Heart left ventricle (tissue), 16 donors: ENCODE measurements at regions not wholly inside any gene's neighbourhood (a gene's known extent, or its start where the extent isn't known, plus 50 kb on each side); places are given as distances from the start of the nearest gene placed in this dataset.
"Not testable (repeated sequence)": the region's sequence is repeated elsewhere in the genome, so short reads cannot be mapped to it uniquely, and the experiment has no call there.

Source experiments
- ATAC-seq, 4 donors: fragments of 200-7000 bp; cut with Tn5 transposase; one replicate each; pipeline ENCODE4 v1.9.1; 2020 to 2022; ENCODE audit warnings: moderate library complexity in 4 of 4, mild to moderate bottlenecking in 3 of 4, moderate number of reproducible peaks in 1 of 4
- DNase-seq, 5 donors: peaks; one replicate each; pipeline ENCODE4 v3.0.0-alpha.2; 2020
- H3K27ac ChIP-seq, 12 donors: fragments of 200-600 bp; sonication (generic) in 4 of 12; one replicate each; pipeline versions ENCODE4 v1.5.0 to v1.8.0; 2016 to 2022; ENCODE audit warnings: mild to moderate bottlenecking in 2 of 12
- H3K27me3 ChIP-seq, 9 donors: fragments of 200-600 bp; sonication (generic) in 2 of 9; one replicate each; pipeline versions ENCODE4 v1.5.1 to v1.8.0; 2016 to 2022; ENCODE audit warnings: mild to moderate bottlenecking in 3 of 9
- H3K36me3 ChIP-seq, 9 donors: fragments of 200-600 bp; sonication (generic) in 2 of 9; one replicate each; pipeline versions ENCODE4 v1.5.0 to v1.8.0; 2018 to 2022; ENCODE audit warnings: mild to moderate bottlenecking in 2 of 9
- H3K4me1 ChIP-seq, 12 donors: fragments of 200-600 bp; sonication (generic) in 4 of 12; one replicate each; pipeline versions ENCODE4 v1.5.0 to v1.8.0; 2016 to 2022; ENCODE audit warnings: mild to moderate bottlenecking in 3 of 12
- H3K4me3 ChIP-seq, 12 donors: fragments of 200-600 bp; sonication (generic) in 4 of 12; one replicate each; pipeline versions ENCODE4 v1.5.0 to v1.8.0; 2017 to 2022; ENCODE audit warnings: mild to moderate bottlenecking in 9 of 12, moderate library complexity in 4 of 12
- H3K9me3 ChIP-seq, 12 donors: fragments of 200-600 bp; sonication (generic) in 4 of 12; one replicate each; pipeline versions ENCODE4 v1.5.0 to v1.8.0; 2016 to 2022; ENCODE audit warnings: mild to moderate bottlenecking in 1 of 12
- POLR2A ChIP-seq, 2 donors: fragments of 450-650 bp; IDR thresholded peaks; one replicate each; pipeline ENCODE4 v1.6.1; 2017; ENCODE audit warnings: antibody characterized with exemption in 2 of 2, mild to moderate bottlenecking in 2 of 2, moderate library complexity in 2 of 2
- WGBS, 4 donors: extraction: QIAGEN DNeasy Blood & Tissue Kit in 2 of 4; methylation state at CpG; one replicate each; pipeline versions ENCODE4 v1.1.5 to v1.1.7; 2013 to 2018; 5-methylcytosine and 5-hydroxymethylcytosine counted together
- intact Hi-C, 10 donors: fragments of 100-400 bp; cut with DNase I; formaldehyde crosslinking; loops; one replicate each; pipeline versions ENCODE4 v1.11.1 to v1.14.2; 2022
- TF ChIP-seq, protein P1 (sequence below), 12 donors: fragments of 200-600 bp; sonication (generic) in 4 of 12; IDR thresholded peaks; one replicate each; pipeline versions ENCODE4 v1.5.0 to v1.8.0; 2018 to 2022; ENCODE audit warnings: antibody characterized with exemption in 12 of 12, mild to moderate bottlenecking in 5 of 12
- donor health status: ischemic (EF 13 %, LVEDD 7.1; RV severe dilation, severe dysfunction).
- donor health status: healthy with polysubstance abuse.
- donor health status: DM: no; HTN: yes; CAD: no.
- donor health status: DM: no; HTN: no; CAD: no.
- donor health status: ischemic (EF 25% LVEDD 6.9; RV normal size, moderate dysfunction).
- donor health status: ischemic (EF 25% LVEDD 5.7; RV mildly dilated, moderate dysfunction).
- donor health status: healthy.
- donor health status: DM: yes; HTN: yes; CAD: no.
- donor health status: ischemic (EF 35%, LVEDD 5.7; RV mildly dilated, moderate dysfunction).
- donor health status: nonischemic (EF 11% LVEDD 7.7; RV severe dilation, severe dysfunction).
- donor health status: DM: yes; HTN: yes; CAD: no.
- donor health status: PGD.
- donor health status: ischemic (EF 29% LVEDD 5.4; RV normal size, mild dysfunction).
- donor health status: nonischemic (EF 23%, LVEDD 6.1; RV moderate dilation, normal function).

DNA sequence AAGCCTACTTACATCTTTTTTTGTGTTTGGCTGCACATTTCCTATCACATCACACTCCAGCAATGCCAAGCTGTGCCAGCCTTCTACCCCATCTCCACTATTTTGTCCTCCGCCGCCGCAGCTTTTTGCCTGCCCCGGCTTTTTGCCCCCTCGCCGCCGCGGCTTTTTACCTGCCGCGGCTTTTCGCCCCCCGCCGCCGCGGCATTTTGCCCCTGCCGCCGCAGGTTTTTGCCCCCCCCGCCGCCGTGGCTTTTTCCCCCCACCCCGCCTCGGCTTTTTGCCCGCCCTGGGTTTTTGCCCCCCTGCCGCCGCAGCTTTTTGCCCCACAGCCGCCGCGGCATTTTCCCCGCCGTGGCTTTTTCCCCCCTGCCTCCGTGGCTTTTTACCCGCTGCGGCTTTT is 506.0 kb downstream of the ZNF37A start:
- Histone ChIP-seq H3K27ac (no peak overlapping the region), H3K36me3 (no peaks in the 10 kb centered on the region), H3K27me3 (peaks cover 0 to 5% (median 0%) of the 10 kb centered on the region in 9 donors), H3K9me3 (no peaks in the 10 kb centered on the region), H3K4me1 (no peaks in the 10 kb centered on the region), H3K4me3 (no peak overlapping the region)
- no peak for TF ChIP-seq POLR2A (IDR thresholded peaks at IDR 0.05)
- TF ChIP-seq, protein P1, sequence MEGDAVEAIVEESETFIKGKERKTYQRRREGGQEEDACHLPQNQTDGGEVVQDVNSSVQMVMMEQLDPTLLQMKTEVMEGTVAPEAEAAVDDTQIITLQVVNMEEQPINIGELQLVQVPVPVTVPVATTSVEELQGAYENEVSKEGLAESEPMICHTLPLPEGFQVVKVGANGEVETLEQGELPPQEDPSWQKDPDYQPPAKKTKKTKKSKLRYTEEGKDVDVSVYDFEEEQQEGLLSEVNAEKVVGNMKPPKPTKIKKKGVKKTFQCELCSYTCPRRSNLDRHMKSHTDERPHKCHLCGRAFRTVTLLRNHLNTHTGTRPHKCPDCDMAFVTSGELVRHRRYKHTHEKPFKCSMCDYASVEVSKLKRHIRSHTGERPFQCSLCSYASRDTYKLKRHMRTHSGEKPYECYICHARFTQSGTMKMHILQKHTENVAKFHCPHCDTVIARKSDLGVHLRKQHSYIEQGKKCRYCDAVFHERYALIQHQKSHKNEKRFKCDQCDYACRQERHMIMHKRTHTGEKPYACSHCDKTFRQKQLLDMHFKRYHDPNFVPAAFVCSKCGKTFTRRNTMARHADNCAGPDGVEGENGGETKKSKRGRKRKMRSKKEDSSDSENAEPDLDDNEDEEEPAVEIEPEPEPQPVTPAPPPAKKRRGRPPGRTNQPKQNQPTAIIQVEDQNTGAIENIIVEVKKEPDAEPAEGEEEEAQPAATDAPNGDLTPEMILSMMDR (IDR thresholded peaks at IDR 0.05), result no peak
- intact Hi-C loops, result no loop called here
- no peak for DNase-seq
- no peak for ATAC-seq
- WGBS, 4 donors, result 62 to 73% (median 67%) methylated on average over 32 to 33 of the region's 33 CpGs

DNA sequence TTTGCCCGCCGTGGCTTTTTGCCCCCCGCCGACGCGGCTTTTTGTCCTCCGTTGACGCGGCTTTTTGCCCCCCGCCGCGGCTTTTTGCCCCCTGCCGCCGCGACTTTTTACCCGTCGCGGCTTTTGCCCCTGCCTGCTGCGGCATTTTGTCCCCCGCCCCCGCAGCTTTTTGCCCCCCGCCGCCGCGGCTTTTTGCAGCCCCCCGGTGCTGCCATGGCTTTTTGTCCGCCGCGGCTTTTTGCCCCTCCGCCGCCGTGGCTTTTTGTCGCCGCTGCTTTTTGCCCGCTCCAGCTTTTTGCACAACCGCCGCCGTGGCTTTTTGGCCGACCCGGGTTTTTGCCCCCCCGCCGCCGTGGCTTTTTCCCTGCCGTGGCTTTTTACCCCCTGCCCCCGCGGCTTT is 506.6 kb downstream of the ZNF37A start:
- Histone ChIP-seq H3K9me3 (no peaks in the 10 kb centered on the region), H3K36me3 (no peaks in the 10 kb centered on the region)

DNA sequence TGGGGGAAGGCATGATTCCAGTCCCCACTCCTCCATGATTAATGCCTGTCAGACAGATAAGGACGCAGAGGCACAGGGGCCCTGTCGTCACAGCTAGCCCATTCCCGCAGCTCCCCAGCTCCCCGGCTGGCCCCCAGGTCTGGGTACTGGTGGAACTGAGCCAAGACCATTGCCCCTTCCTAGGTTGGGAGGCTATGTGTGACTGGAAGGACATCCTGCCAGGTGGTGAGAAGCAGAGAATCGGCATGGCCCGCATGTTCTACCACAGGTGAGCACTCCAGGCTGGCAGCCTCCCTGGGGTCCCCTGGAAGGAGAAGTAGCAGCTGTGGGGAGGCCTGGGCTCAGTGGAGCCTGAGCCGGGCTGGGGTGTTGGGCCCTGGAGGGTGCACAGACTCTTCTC is 509.5 kb downstream of the ZNF37A start:
- H3K9me3 ChIP-seq, DNase-seq, H3K27me3 ChIP-seq, H3K36me3 ChIP-seq, ATAC-seq, intact Hi-C loops, H3K4me1 ChIP-seq, H3K27ac ChIP-seq, H3K4me3 ChIP-seq: not testable (repeated sequence)
- WGBS, 4 donors, result 66 to 98% (median 95%) methylated on average over 4 to 7 of the region's 7 CpGs

More for the DNA sequence above, 506.6 kb downstream of the ZNF37A start:
- ATAC-seq (no peak), DNase-seq (no peak)
- 59 to 71% (median 63%) methylated on average over 46 of the region's 46 CpGs for WGBS, 4 donors
- no peaks in the 10 kb centered on the region for H3K4me1 ChIP-seq
- TF ChIP-seq, protein P1 (IDR thresholded peaks at IDR 0.05), result no peak
- TF ChIP-seq POLR2A (IDR thresholded peaks at IDR 0.05), result no peak
- intact Hi-C loops, result no loop called here
- H3K4me3 ChIP-seq, result no peak overlapping the region
- no peak overlapping the region for H3K27ac ChIP-seq
- peaks cover 0 to 5% (median 0%) of the 10 kb centered on the region in 9 donors for H3K27me3 ChIP-seq

DNA sequence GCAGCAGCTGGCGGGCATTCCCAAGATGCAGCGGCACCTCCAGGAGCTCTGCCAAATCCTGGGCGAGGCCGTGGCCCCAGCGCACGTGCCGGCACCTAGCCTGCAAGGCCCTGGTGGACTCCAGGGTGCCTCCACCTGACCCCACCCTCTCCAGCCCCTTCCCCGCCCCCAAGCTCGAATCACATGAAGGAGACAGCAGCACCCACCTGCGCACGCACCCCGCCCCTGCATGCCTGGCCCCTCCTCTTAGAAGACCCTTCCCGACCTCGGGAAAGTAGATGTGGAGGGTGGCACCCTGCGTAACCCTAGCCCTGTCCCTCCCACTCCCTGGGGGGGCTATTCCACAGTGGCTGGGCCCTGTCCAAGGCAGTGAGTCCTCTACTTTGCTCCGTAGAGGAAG is 510.3 kb downstream of the ZNF37A start:
- not testable (repeated sequence) for ATAC-seq, H3K27me3 ChIP-seq
- WGBS, 4 donors, result 81 to 94% (median 88%) methylated on average over 10 to 16 of the region's 16 CpGs

DNA sequence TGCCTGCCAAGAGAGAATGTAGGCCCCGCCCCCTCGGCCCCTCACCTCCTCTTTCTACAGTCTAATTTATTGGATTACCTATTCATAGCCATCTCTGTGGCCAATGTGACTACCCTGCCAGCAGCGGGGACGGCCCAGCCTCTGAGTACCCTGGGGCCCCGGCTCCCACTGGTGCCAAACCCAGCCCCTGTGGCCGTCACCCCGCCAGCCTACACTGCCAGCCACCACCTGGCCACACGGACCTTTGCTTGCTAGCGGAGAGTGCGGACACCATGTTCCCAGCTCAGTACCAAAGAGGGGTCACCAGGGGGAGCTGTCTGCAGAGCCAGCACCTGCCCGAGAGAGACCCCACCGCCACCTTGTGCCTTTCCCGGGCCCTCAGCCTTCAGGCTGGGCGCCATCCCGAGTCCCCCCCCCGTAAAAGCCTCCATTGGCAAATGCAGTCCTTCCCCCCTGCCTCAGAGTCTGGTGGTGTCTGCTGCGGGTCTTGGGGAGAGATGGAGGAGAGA is 511.1 kb downstream of the ZNF37A start:
- H3K9me3 ChIP-seq, result peaks cover 0 to 6% (median 0%) of the 10 kb centered on the region in 12 donors
- WGBS, 4 donors, result 74 to 88% (median 78%) methylated on average over 10 to 17 of the region's 17 CpGs
- no peak overlapping the region for H3K4me3 ChIP-seq
- no peak overlapping the region for H3K27ac ChIP-seq
- TF ChIP-seq, protein P1 (IDR thresholded peaks at IDR 0.05), result no peak
- no peak for TF ChIP-seq POLR2A (IDR thresholded peaks at IDR 0.05)
- no peak for DNase-seq
- no peaks in the 10 kb centered on the region for H3K4me1 ChIP-seq
- intact Hi-C loops, result no loop called here
- peaks cover 0 to 5% (median 0%) of the 10 kb centered on the region in 9 donors for H3K27me3 ChIP-seq
- no peaks in the 10 kb centered on the region for H3K36me3 ChIP-seq
- ATAC-seq, result no peak

More for the DNA sequence above, 510.3 kb downstream of the ZNF37A start:
- intact Hi-C loops, H3K9me3 ChIP-seq, H3K27ac ChIP-seq, H3K4me3 ChIP-seq, DNase-seq, H3K36me3 ChIP-seq, H3K4me1 ChIP-seq: not testable (repeated sequence)

DNA sequence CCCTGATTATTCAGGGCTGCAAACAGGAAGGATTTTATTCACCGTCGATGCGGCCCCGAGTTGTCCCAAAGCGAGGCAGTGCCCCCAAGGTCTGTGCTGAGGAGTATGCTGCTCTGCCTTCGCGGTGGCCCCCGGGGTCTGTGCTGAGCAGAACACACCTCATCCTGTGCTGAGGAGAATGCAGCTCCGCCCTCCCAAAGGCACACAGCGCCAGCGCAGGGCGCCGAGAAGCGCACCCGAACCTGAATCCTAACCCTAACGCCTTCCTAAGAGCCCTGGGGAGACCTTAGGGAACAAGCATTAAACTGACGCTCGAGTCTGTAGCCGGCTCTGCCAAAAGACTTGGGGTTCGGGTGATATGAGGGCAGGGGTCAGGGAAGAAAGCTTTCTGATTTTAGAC is 521.5 kb downstream of the ZNF37A start:
- H3K27ac ChIP-seq, H3K36me3 ChIP-seq, H3K4me3 ChIP-seq, H3K4me1 ChIP-seq, H3K27me3 ChIP-seq, DNase-seq, intact Hi-C loops, H3K9me3 ChIP-seq, ATAC-seq: not testable (repeated sequence)
- WGBS, 4 donors, result 67 to 73% (median 68%) methylated on average over 20 of the region's 20 CpGs

DNA sequence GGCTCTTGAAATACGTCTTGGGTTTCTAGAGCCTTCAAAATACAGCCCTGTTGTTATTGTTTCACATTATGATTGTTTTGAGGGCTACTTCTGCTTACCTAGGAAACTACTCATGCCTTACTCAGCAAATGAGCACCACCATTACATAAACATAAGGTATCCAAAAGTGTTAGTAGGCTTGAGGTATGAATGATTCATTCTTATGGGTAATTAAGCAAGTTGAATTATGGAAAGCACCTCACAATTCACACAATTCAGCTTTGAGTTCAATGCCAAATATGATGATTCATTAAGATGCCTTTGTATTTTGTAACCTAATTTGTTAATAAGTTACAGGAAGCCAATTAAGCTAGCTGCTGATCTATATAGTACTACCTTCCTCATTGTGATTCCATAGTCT is 525.7 kb downstream of the ZNF37A start:
- H3K4me1 ChIP-seq, H3K27ac ChIP-seq, intact Hi-C loops, H3K9me3 ChIP-seq, ATAC-seq, DNase-seq, H3K4me3 ChIP-seq, H3K36me3 ChIP-seq, H3K27me3 ChIP-seq: not testable (repeated sequence)
- WGBS, 4 donors, result 5 to 31% (median 17%) methylated on average over 1 of the region's 1 CpG

DNA sequence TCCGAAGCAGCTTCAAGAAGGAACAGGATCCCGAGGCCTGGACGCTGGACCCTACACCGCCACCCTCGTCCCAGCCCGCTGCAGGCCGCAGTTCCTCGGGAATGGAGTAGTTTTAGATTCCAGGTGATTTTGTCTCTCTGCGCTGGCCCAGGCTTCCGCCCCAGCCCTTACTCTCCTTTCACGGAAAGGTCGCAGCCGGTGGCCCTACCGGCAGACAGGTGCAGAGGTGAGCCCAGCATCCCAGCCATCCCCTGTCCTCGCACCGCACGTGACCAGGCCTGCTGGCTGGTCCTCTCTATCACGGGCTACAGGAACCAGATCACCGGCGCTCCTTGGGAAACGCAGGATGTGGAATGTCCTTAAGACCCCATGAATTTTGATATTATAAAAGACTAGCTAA is 541.5 kb downstream of the ZNF37A start:
- intact Hi-C loops, H3K4me1 ChIP-seq, ATAC-seq, H3K4me3 ChIP-seq, H3K27me3 ChIP-seq, H3K36me3 ChIP-seq, H3K27ac ChIP-seq, H3K9me3 ChIP-seq: not testable (repeated sequence)
- peak in 1 of 5 donors; percentile 49 for DNase-seq
- WGBS, 4 donors, result 81 to 84% (median 82%) methylated on average over 21 of the region's 21 CpGs
